GM06990 (cell line): ENCODE measurements at regions not wholly inside any gene's neighbourhood (a gene's known extent, or its start where the extent isn't known, plus 50 kb on each side); places are given as distances from the start of the nearest gene placed in this dataset.
"Not testable (repeated sequence)": the region's sequence is repeated elsewhere in the genome, so short reads cannot be mapped to it uniquely, and the experiment has no call there.

Source experiments
- DNase-seq: peaks from one replicate; pipeline ENCODE4 v3.0.0-alpha.2; 2011; ENCODE audit not compliant: insufficient read length; ENCODE audit errors: extremely low read depth
- H3K27me3 ChIP-seq: replicated peaks from 2 replicates; pipeline ENCODE4 v1.6.0; 2011; ENCODE audit warnings: low read length; ENCODE audit not compliant: control insufficient read depth, insufficient read depth
- H3K36me3 ChIP-seq: 2 replicates; pipeline ENCODE4 v1.5.1; 2011; ENCODE audit warnings: low read length; ENCODE audit not compliant: control insufficient read depth, insufficient read depth
- H3K4me3 ChIP-seq: replicated peaks from 2 replicates; pipeline ENCODE4 v1.5.1; 2011; ENCODE audit warnings: low read depth, mild to moderate bottlenecking, control low read depth, low read length
- CTCF ChIP-seq: IDR thresholded peaks from 2 replicates; pipeline ENCODE4 v1.5.1; 2011; ENCODE audit warnings: low read length, control low read depth, mild to moderate bottlenecking, inconsistent platforms; ENCODE audit not compliant: insufficient read depth, poor library complexity, severe bottlenecking

- no peak for TF ChIP-seq CTCF
- Histone ChIP-seq H3K4me3 (no peak overlapping the region), H3K36me3 (no peaks in the 10 kb centered on the region), H3K27me3 (no peaks in the 10 kb centered on the region)
- DNase-seq = no peak
These were observed 321.5 kb upstream of the NRP1 start for GRCh38 chr10:33655921-33656320.

- no peak for DNase-seq
These were observed 320.8 kb upstream of the NRP1 start for GRCh38 chr10:33655165-33655815.

GRCh38 chr10:33653584-33654367, 319.3 kb upstream of the NRP1 start:
- H3K36me3 ChIP-seq = no peaks in the 10 kb centered on the region
- DNase-seq = no peak
- no peak overlapping the region for H3K4me3 ChIP-seq
- no peak for TF ChIP-seq CTCF
- H3K27me3 ChIP-seq = no peaks in the 10 kb centered on the region

More at GRCh38 chr10:33655165-33655815, 320.8 kb upstream of the NRP1 start:
- no peak for TF ChIP-seq CTCF
- Histone ChIP-seq H3K27me3 (no peaks in the 10 kb centered on the region), H3K4me3 (no peak overlapping the region), H3K36me3 (no peaks in the 10 kb centered on the region)

GRCh38 chr10:33652870-33653269, 318.4 kb upstream of the NRP1 start:
- H3K4me3 ChIP-seq = no peak overlapping the region
- H3K27me3 ChIP-seq = no peaks in the 10 kb centered on the region
- no peak for DNase-seq
- H3K36me3 ChIP-seq = no peaks in the 10 kb centered on the region
- no peak for TF ChIP-seq CTCF

- not testable (repeated sequence) for DNase-seq, H3K4me3 ChIP-seq, H3K36me3 ChIP-seq, H3K27me3 ChIP-seq
These were observed 315.7 kb upstream of the NRP1 start for GRCh38 chr10:33650131-33650530.

GRCh38 chr10:33643042-33643441, 308.6 kb upstream of the NRP1 start:
- Histone ChIP-seq H3K27me3 (no peaks in the 10 kb centered on the region), H3K36me3 (no peaks in the 10 kb centered on the region), H3K4me3 (no peak overlapping the region)
- TF ChIP-seq CTCF = no peak
- no peak for DNase-seq
